Sigmoid colon (tissue), 6 donors: ENCODE measurements at regions not wholly inside any gene's neighbourhood (a gene's known extent, or its start where the extent isn't known, plus 50 kb on each side); places are given as distances from the start of the nearest gene placed in this dataset.

Experiments used
- DNase-seq: peaks from one replicate; pipeline ENCODE4 v3.0.0-alpha.2; 2019
- H3K27ac ChIP-seq, 4 donors: fragments of 200-600 bp; sonication (generic); one replicate each; pipeline ENCODE4 v1.5.1; 2016 to 2019; ENCODE audit warnings: mild to moderate bottlenecking in 1 of 4
- H3K27me3 ChIP-seq, 3 donors: fragments of 200-600 bp; sonication (generic); one replicate each; pipeline ENCODE4 v1.5.1; 2019; ENCODE audit warnings: mild to moderate bottlenecking in 1 of 3
- H3K36me3 ChIP-seq, 4 donors: fragments of 200-600 bp; sonication (generic); one replicate each; pipeline ENCODE4 v1.5.1; 2016 to 2019
- H3K4me1 ChIP-seq, 4 donors: fragments of 200-600 bp; sonication (generic); one replicate each; pipeline ENCODE4 v1.5.1; 2017 to 2019
- H3K4me3 ChIP-seq, 4 donors: fragments of 200-600 bp; sonication (generic); one replicate each; pipeline ENCODE4 v1.5.1; 2017 to 2019; ENCODE audit warnings: mild to moderate bottlenecking in 2 of 4, moderate library complexity in 1 of 4
- H3K9me3 ChIP-seq, 4 donors: fragments of 200-600 bp in 3 of 4; sonication (generic) in 3 of 4; one replicate each; pipeline versions ENCODE4 v1.5.1 to v1.6.1; 2013 to 2019
- EP300 ChIP-seq, 4 donors: sonication (generic); formaldehyde crosslinking; IDR thresholded peaks; one replicate each; pipeline ENCODE4 v1.6.1; 2017; ENCODE audit warnings: antibody characterized with exemption in 4 of 4
- POLR2A ChIP-seq, 2 donors: fragments of 450-650 bp; IDR thresholded peaks; one replicate each; pipeline ENCODE4 v1.6.1; 2016; ENCODE audit warnings: antibody characterized with exemption in 2 of 2, mild to moderate bottlenecking in 2 of 2, moderate library complexity in 2 of 2
- POLR2AphosphoS5 ChIP-seq, 4 donors: sonication (generic); formaldehyde crosslinking; IDR thresholded peaks; one replicate each; pipeline ENCODE4 v1.6.1; 2017; ENCODE audit warnings: antibody characterized with exemption in 4 of 4
- WGBS, 2 donors: extraction: QIAGEN DNeasy Blood & Tissue Kit; methylation state at CpG; one replicate each; pipeline ENCODE4 v1.1.7; 2013; 5-methylcytosine and 5-hydroxymethylcytosine counted together
- intact Hi-C: fragments of 100-400 bp; cut with DNase I; formaldehyde crosslinking; loops from one replicate; pipeline ENCODE4 v1.15.1; 2023
- TF ChIP-seq, protein P1 (sequence below), 4 experiments: fragments of 450-650 bp in 3 of 4; fragments of 200-600 bp in 1 of 4; IDR thresholded peaks; one replicate each; pipeline ENCODE4 v1.5.1; 2016 to 2019; ENCODE audit warnings: antibody characterized with exemption in 4 of 4, mild to moderate bottlenecking in 3 of 4, moderate library complexity in 2 of 4
- donor health status: healthy with polysubstance abuse.
- donor health status: healthy.

DNA sequence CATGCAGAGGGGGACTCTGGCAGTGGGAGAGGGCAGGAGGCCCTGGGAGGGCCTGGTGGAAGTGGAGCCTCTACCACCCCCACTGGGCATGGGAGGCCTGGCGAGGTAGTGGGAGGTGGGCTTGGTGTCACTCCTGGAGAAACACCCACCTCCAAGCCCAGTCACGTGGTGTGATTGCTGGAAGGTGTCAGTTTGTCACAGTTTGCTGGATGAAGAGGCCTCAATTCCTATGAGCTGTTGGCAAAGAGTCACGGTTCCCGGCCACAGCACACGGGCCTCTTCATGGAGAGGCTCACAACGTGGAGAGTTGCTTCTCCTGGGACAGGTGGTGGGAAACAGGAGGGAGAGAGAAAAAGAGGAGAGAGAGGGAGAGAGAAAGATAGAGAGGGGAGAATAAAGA is 684.1 kb upstream of the ARGLU1 start:
- WGBS, 2 donors, result 62 to 78% methylated on average over 6 of the region's 6 CpGs
- H3K27me3 ChIP-seq, result no peaks in the 10 kb centered on the region
- H3K36me3 ChIP-seq, result no peaks in the 10 kb centered on the region
- no peak overlapping the region for H3K4me3 ChIP-seq
- no peak for DNase-seq
- H3K4me1 ChIP-seq, result no peaks in the 10 kb centered on the region
- intact Hi-C loops, result no loop called here
- no peak for TF ChIP-seq POLR2A (IDR thresholded peaks at IDR 0.05)
- TF ChIP-seq POLR2AphosphoS5 (IDR thresholded peaks at IDR 0.05), result no peak
- TF ChIP-seq, protein P1, sequence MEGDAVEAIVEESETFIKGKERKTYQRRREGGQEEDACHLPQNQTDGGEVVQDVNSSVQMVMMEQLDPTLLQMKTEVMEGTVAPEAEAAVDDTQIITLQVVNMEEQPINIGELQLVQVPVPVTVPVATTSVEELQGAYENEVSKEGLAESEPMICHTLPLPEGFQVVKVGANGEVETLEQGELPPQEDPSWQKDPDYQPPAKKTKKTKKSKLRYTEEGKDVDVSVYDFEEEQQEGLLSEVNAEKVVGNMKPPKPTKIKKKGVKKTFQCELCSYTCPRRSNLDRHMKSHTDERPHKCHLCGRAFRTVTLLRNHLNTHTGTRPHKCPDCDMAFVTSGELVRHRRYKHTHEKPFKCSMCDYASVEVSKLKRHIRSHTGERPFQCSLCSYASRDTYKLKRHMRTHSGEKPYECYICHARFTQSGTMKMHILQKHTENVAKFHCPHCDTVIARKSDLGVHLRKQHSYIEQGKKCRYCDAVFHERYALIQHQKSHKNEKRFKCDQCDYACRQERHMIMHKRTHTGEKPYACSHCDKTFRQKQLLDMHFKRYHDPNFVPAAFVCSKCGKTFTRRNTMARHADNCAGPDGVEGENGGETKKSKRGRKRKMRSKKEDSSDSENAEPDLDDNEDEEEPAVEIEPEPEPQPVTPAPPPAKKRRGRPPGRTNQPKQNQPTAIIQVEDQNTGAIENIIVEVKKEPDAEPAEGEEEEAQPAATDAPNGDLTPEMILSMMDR (IDR thresholded peaks at IDR 0.05), result no peak
- TF ChIP-seq EP300 (IDR thresholded peaks at IDR 0.05), result no peak
- no peak overlapping the region for H3K27ac ChIP-seq
- no peaks in the 10 kb centered on the region for H3K9me3 ChIP-seq

DNA sequence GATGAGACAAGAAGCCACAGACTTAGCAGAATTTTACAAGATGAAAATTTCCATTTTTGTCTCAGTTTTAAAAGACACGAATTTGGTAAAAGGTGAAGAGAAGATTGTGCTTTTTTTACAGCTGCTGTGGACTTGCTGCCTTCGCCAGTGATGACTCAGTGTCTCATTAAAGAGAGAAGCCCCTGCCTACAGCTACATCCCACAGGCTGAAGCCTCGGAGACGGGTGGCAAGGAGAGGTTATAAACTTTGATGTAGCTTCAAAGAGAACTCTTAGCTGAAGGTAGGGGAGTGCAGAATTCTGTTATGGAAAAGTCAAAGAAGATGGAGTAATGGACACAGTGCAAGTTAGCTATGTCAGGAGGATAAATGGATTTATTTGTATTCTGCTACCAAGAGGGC is 683.4 kb upstream of the ARGLU1 start:
- TF ChIP-seq POLR2A (IDR thresholded peaks at IDR 0.05) (no peak), POLR2AphosphoS5 (IDR thresholded peaks at IDR 0.05) (no peak), EP300 (IDR thresholded peaks at IDR 0.05) (no peak)
- intact Hi-C loops, result no loop called here
- no peak for DNase-seq
- 70 to 80% methylated on average over 4 of the region's 4 CpGs for WGBS, 2 donors
- Histone ChIP-seq H3K4me1 (no peaks in the 10 kb centered on the region), H3K27ac (no peak overlapping the region), H3K27me3 (no peaks in the 10 kb centered on the region), H3K4me3 (no peak overlapping the region), H3K36me3 (no peaks in the 10 kb centered on the region), H3K9me3 (no peaks in the 10 kb centered on the region)

DNA sequence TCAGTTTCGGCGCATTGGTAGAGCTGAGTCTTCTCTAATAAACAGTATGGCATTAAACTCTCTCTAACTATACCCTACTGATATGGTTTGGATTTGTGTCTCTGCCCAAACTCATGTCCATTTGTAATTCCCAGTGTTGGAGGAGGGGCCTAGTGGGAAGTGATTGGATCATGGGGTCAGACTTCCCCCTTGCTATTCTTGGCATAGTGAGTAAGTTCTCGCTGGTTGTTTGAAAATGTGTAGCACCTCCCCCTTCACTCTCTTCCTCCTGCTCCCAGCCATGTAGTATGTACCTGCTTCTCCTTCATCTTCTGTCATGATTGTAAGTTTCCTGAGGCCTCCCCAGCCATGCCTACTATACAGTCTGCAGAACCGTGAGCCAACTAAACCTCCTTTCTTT is 682.7 kb upstream of the ARGLU1 start:
- DNase-seq, result no peak

DNA sequence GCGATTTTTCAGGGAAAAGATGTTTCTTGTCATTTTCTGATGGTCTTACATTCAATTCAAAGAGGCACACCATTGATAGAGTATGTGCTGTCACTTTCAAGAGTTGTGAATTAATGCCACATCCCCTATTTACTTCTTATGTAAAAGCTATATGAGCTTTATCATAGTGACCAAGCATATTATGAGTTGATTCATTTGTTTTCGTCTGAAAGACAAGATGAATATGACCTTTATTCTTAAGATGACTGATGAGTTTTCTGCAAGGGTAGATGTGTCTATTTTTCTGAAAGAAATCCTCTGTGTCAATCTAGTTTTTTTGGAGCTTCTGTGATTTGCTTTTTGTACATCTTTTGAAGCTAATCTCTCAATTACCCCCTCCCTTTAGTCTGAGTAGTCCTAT is 676.3 kb upstream of the ARGLU1 start:
- DNase-seq, result no peak
- Histone ChIP-seq H3K4me3 (no peak overlapping the region), H3K4me1 (no peaks in the 10 kb centered on the region), H3K27ac (no peak overlapping the region), H3K36me3 (no peaks in the 10 kb centered on the region), H3K27me3 (no peaks in the 10 kb centered on the region), H3K9me3 (no peaks in the 10 kb centered on the region)
- 72 to 84% methylated on average over 2 of the region's 2 CpGs for WGBS, 2 donors
- TF ChIP-seq POLR2AphosphoS5 (IDR thresholded peaks at IDR 0.05), result no peak
- TF ChIP-seq, protein P1 (IDR thresholded peaks at IDR 0.05), result no peak
- TF ChIP-seq POLR2A (IDR thresholded peaks at IDR 0.05), result no peak
- no peak for TF ChIP-seq EP300 (IDR thresholded peaks at IDR 0.05)
- intact Hi-C loops, result no loop called here

More for the DNA sequence above, 682.7 kb upstream of the ARGLU1 start:
- intact Hi-C loops, result no loop called here
- WGBS, 2 donors, result 64 to 70% methylated on average over 4 of the region's 4 CpGs
- TF ChIP-seq EP300 (IDR thresholded peaks at IDR 0.05), result no peak
- TF ChIP-seq, protein P1 (IDR thresholded peaks at IDR 0.05), result no peak
- H3K4me3 ChIP-seq, result no peak overlapping the region
- H3K4me1 ChIP-seq, result no peaks in the 10 kb centered on the region
- H3K27ac ChIP-seq, result no peak overlapping the region
- no peaks in the 10 kb centered on the region for H3K36me3 ChIP-seq
- H3K27me3 ChIP-seq, result no peaks in the 10 kb centered on the region
- no peaks in the 10 kb centered on the region for H3K9me3 ChIP-seq

DNA sequence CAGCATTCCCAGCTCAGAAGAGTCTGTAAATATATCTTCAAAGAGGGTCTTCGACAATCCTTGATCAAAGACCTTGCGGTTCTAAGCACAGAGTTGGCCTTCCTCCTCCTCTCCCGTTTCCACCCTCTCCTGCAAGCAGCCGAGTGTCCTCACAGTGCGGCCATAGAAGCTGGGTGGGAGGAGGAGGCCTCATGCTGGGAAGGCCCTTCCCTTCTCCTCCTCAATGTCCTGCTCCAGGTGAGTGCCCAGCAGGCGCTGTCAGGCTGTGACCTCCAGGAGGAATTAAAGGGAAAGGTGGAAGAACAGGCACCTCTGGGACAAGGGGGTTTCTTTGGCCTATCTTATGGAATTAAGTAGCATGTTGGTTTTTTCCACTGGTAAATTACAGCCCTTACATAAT is 674.2 kb upstream of the ARGLU1 start:
- no peaks in the 10 kb centered on the region for H3K27me3 ChIP-seq
- intact Hi-C loops, result no loop called here
- H3K4me3 ChIP-seq, result no peak overlapping the region
- H3K4me1 ChIP-seq, result no peaks in the 10 kb centered on the region
- H3K27ac ChIP-seq, result no peak overlapping the region
- no peak for DNase-seq
- H3K9me3 ChIP-seq, result no peaks in the 10 kb centered on the region
- TF ChIP-seq, protein P1 (IDR thresholded peaks at IDR 0.05), result no peak
- TF ChIP-seq POLR2A (IDR thresholded peaks at IDR 0.05) (no peak), POLR2AphosphoS5 (IDR thresholded peaks at IDR 0.05) (no peak), EP300 (IDR thresholded peaks at IDR 0.05) (no peak)
- H3K36me3 ChIP-seq, result no peaks in the 10 kb centered on the region
- WGBS, 2 donors, result 70 to 80% methylated on average over 6 of the region's 6 CpGs
